NCI-H1092 (cell line): ENCODE measurements at regions not wholly inside any gene's neighbourhood (a gene's known extent, or its start where the extent isn't known, plus 50 kb on each side); places are given as distances from the start of the nearest gene placed in this dataset.
"Not testable (repeated sequence)": the region's sequence is repeated elsewhere in the genome, so short reads cannot be mapped to it uniquely, and the experiment has no call there.

ENCODE experiments used
- DNase-seq: peaks from one replicate; lab custom pipeline; 2025; lab: John Stamatoyannopoulos, UW

GRCh38 chr4:134145369-134145768 lies 56.2 kb downstream of the PABPC4L start:
- DNase-seq = no peak

DNA sequence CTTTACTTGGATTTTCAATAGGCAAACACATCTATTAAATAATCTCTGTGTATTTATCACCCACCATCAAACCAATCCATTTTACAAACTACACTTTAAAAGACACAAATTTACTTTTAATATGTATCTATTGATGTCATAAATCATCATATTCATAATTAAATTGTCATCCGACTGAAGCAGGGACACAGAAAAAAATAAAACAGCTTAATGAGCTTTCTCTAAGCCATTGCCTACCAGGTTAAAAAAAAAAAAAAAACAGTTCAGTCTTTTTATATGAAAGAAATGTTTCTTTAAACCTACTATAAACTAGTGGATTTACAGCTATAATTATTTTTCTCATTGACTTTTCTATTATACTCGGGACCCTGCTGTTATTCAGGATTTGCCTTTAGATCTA lies 57.3 kb downstream of the PABPC4L start:
- DNase-seq = no peak

- no peak for DNase-seq
Observed at GRCh38 chr4:134141728-134142127, 59.9 kb downstream of the PABPC4L start.

DNA sequence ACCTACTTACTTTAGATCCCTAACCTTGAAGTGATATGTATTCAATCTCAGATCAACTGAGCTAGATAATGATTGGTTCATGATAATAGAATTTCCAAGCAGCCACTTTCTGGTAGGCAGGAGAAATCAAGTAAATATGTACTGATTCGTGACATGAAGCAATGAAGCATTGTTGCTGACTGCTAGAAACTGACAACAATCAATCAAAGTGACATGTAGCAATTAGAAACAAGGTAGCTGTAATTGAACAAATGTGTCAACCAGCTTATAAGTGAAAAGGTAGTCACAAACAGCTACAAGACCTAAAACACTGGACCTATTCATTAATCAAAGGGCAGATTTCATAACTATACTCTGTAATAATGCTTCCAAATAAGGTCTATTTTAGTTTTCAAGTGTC lies 62.4 kb downstream of the PABPC4L start:
- DNase-seq = no peak

- DNase-seq = no peak
Observed at GRCh38 chr4:134132086-134132783, 69.4 kb downstream of the PABPC4L start.

GRCh38 chr4:134126955-134127354 lies 74.6 kb downstream of the PABPC4L start:
- DNase-seq = no peak

GRCh38 chr4:134126000-134126560 lies 75.5 kb downstream of the PABPC4L start:
- DNase-seq = no peak

DNA sequence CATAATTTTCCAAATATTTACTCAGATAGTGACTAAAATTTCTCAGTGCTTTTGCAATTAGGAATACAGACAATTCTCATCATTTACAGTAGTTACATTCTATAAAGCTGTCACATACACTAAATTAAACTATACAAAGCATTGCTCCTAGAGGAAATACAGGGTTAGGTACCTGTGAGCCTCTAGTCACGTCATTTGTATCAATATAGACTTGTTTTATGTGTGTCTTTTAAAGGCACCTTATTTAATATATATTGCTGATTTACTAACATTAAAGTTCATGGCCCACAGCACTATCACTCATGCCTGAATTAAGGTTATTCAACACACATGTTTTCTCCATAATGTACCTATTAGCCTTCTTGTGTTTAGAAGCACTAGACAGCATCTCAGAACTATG lies 78.7 kb downstream of the PABPC4L start:
- DNase-seq = no peak

DNA sequence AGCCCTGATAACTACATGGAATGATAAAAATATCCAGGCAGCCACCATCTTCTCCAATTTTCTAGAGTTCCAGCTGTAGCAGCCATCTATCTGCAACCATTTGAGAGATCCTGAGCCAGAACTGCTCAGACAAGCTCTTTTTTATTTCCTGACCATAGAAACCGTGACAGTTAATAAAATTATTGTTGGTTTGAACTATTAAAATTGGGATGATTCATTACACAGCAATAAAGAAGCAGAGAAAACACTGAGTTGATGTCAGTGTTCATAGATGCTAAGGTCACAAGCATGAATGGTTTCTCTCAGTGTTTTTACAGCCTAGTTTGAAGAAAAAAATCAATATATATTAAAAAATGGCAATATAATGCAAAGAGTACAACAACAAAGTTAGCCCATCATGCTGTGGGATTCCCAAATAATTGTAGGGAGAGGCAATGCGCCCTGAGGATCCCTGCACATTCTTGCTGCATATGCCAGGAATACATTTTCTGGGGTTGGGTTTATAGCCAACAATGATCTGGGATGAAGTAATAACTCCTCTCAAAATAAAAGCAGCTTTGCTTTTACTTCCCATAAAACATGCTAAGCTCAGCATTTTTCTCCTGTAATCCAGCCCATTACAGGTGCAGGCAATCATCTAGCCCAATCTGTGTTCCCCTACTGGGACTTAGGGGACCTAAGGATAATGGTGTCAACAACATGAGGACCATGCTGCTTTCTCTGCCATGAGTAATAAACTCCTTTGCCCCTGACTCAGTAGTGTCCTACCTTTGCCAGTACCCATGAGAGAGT lies 84.0 kb downstream of the PABPC4L start:
- DNase-seq = no peak

DNA sequence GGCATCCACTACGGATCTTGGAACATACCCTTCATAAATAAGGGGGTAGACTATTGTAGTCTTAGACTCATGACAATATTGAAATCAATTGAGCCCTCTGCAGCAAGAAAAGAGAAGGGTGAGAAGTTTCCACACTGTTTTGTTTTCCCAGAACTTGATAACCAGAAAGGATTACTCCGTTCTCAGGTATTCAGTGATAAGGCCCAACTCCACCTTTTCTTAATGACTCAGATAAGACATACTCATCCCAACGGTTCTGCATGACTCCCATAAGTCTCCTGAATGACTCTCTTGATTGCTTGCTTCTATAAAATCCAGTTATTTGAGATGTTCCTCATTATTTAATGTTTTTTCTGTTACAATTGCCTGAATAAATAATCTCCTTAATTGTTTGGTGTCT lies 111.7 kb downstream of the PABPC4L start:
- no peak for DNase-seq

GRCh38 chr4:134085496-134085895 lies 116.1 kb downstream of the PABPC4L start:
- no peak for DNase-seq

GRCh38 chr4:134079085-134079484 lies 122.5 kb downstream of the PABPC4L start:
- DNase-seq = not testable (repeated sequence)

DNA sequence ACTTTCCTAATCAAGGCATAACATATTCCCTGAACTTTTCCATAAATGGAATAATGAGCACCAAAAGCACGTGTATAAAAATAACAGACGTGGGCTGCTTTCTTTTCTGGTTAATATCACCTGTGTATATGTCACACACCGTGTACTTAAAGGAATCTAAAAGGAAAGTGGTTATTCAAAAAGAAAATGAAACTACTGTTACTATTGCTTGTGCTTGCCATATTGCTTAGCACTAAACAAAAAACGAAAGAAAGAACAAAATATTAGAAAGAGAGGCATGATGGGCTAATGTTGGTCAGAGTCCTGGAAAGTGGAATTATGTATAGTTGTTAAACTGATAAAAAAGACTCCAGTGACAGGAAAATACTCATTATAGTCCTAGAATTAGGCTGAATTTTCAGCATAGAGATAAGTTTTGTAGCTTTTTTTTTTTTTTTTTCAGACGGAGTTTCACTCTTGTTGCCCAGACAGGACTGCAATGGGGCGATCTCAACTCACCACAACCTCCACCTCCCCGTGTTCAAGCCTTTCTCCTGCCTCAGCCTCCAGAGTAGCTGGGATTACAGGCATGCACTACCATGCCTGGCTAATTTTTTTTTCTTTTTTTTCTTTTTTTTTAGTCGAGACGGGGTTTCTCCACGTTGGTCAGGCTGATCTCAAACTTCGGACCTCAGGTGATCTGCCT lies 123.2 kb downstream of the PABPC4L start:
- DNase-seq = no peak

DNA sequence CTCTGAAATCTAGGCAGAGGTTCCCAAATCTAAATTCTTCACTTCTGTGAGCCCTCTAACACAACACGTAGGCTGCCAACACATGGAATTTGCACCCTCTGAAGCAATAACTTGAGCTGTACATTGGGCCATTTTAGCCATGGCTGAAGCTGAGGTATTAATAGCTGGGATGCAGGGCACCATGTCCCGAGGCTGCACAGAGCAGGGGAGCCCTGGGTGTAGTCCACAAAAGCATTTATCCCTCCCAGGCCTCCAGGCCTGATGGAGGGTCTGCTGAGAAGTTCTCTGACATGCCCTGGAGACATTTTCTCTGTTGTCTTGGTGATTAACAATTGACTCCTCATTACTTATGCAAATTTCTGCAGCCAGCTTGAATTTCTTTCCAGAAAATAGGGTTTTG lies 127.9 kb downstream of the PABPC4L start:
- no peak for DNase-seq

DNA sequence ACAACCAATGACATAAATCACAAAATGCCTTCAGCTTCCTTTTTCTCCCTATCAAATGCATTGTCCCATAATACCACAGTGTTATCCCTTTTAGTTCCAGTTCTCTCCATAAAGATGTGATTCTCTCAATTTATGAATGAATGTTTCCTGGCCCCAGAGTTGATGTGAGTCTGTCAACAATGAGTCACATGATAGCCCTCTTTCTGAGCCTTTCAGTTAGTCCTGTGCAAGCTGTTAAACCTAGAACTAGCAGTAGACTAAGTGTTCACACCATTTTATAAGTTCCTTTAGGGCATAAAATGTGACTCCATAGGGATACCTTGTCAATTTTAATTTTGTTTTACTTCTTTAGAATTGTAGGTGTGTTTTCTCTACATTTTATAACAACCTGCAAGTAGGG lies 129.5 kb downstream of the PABPC4L start:
- no peak for DNase-seq

GRCh38 chr4:134070174-134070573 lies 131.4 kb downstream of the PABPC4L start:
- no peak for DNase-seq

GRCh38 chr4:134057356-134057755 lies 144.2 kb downstream of the PABPC4L start:
- DNase-seq = no peak

DNA sequence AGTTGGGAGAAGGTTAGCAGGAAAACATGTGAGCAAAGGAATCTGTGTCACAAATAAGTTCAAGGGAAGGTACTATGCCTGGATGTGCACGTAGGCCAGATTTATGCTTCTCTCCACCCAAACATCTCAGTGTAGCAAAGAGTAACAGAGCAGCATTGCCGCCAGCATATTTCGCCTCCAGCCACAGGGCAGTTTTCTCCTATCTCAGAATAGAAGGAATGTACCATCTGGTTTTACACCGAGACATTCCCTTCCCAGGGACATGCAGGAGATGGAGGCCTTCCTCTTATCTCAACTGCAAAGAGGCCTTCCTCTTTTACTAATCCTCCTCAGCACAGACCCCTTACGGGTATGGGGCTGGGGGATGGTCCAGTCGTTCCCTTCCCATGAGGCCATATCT lies 155.4 kb downstream of the PABPC4L start:
- DNase-seq = not testable (repeated sequence)

- DNase-seq = no peak
Observed at GRCh38 chr4:134045411-134045810, 156.2 kb downstream of the PABPC4L start.

DNA sequence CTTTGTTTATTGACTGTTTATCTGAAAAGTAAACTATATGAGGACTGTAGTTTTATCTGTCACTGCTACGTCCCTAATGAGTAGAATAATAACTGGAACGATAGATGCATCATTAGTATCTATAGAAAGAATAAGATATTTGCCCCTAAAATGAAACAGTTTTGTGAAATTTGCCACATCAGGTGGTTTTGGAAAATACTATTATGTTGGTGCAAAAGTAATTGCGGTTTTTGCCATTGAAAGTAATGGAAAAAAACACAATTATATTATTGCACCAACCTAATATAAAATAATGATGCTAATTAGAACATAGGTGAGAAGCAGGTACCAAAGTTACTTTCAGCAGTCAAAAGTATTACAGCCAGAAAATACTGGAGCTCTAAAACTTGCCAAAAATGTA lies 158.3 kb downstream of the PABPC4L start:
- no peak for DNase-seq

GRCh38 chr4:134028421-134028820 lies 173.2 kb downstream of the PABPC4L start:
- DNase-seq = no peak

GRCh38 chr4:134027931-134028330 lies 173.7 kb downstream of the PABPC4L start:
- no peak for DNase-seq

GRCh38 chr4:134024251-134024650 lies 177.3 kb downstream of the PABPC4L start:
- DNase-seq = no peak
